ENCODE measurements at regions not wholly inside any gene's neighbourhood (a gene's known extent, or its start where the extent isn't known, plus 50 kb on each side); places are given as distances from the start of the nearest gene placed in this dataset.

GRCh38 chr2:151157000-151157735, 104.5 kb downstream of the RBM43 start:
- Histone ChIP-seq H3K36me3 (no peaks in the 10 kb centered on the region), H3K27ac (no peak overlapping the region), H3K4me1 (no peaks in the 10 kb centered on the region), H3K27me3 (no peaks in the 10 kb centered on the region), H3K4me3 (no peak overlapping the region), H3K9me3 (no peaks in the 10 kb centered on the region)
- DNase-seq: no peak
- no peak for TF ChIP-seq POLR2A (IDR thresholded peaks at IDR 0.05)
- TF ChIP-seq CTCF (IDR thresholded peaks at IDR 0.05): no peak
- intact Hi-C loops (cut with DNase I; ENCODE audit: low total_unique reads): no loop called here

- Histone ChIP-seq H3K36me3 (no peaks in the 10 kb centered on the region), H3K4me3 (no peak overlapping the region), H3K27me3 (no peaks in the 10 kb centered on the region), H3K9me3 (no peaks in the 10 kb centered on the region), H3K27ac (no peak overlapping the region), H3K4me1 (no peaks in the 10 kb centered on the region)
- intact Hi-C loops (cut with DNase I; ENCODE audit: low total_unique reads): no loop called here
- DNase-seq: no peak
- no peak for TF ChIP-seq POLR2A (IDR thresholded peaks at IDR 0.05)
- TF ChIP-seq CTCF (IDR thresholded peaks at IDR 0.05): no peak
Measured at GRCh38 chr2:151156431-151156830, 105.2 kb downstream of the RBM43 start.

GRCh38 chr2:151153601-151154000, 108.1 kb downstream of the RBM43 start:
- Histone ChIP-seq H3K9me3 (no peaks in the 10 kb centered on the region), H3K4me1 (no peaks in the 10 kb centered on the region), H3K36me3 (no peaks in the 10 kb centered on the region), H3K27me3 (no peaks in the 10 kb centered on the region), H3K27ac (no peak overlapping the region), H3K4me3 (no peak overlapping the region)
- no peak for DNase-seq
- intact Hi-C loops (cut with DNase I; ENCODE audit: low total_unique reads): no loop called here
- TF ChIP-seq CTCF (IDR thresholded peaks at IDR 0.05) (no peak), POLR2A (IDR thresholded peaks at IDR 0.05) (no peak)

DNA sequence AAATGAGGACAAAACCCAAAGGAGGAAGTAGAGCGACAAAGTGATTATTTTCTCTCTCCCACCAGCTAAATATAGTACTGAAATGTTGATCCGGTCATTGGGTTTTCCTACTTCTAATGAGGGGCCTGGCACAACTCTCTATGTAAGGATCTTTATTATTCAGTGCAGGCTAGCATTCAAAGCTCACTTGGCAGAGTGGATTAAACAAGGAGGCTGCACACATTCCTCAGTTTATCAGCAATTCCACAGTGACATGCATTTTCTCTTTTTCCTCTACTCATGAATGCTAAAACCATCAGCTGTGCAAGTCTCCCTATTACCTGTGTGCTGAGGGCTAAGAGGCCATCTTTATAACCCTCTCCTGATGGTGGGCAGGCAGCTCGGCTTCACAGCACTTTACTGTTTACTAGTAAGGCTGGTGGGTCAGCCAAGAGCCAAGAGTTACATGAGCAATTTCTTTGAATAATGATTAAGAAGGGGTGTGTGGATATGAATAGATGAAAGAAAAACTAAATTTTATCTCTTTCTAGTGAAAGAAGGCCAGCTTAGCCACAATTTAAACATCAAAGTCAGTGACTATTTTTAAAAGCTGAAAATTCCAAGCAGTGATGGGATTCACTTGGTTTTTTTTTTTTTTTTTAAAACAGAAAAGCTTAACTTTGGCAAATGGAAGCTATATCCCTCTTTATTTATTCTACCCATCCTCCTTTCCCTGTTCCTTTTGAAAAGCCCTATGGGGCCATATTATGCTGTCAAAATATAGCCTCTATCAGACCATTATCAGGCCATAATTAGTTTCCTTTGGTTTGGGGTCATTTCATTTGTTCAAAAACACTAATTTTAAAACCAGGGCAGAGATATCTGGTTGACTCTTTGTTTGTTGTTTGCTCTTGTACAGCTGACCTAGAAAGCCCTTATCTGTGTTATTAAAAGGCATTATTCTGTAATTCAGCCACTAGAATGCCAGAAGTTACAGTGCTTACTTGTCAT, 111.0 kb downstream of the RBM43 start:
- no peaks in the 10 kb centered on the region for H3K27me3 ChIP-seq
- no peak overlapping the region for H3K27ac ChIP-seq
- DNase-seq: no peak
- H3K9me3 ChIP-seq: no peaks in the 10 kb centered on the region
- H3K4me3 ChIP-seq: no peak overlapping the region
- TF ChIP-seq POLR2A (IDR thresholded peaks at IDR 0.05) (no peak), CTCF (IDR thresholded peaks at IDR 0.05) (no peak)
- no peaks in the 10 kb centered on the region for H3K4me1 ChIP-seq
- no peaks in the 10 kb centered on the region for H3K36me3 ChIP-seq
- intact Hi-C loops (cut with DNase I; ENCODE audit: low total_unique reads): no loop called here

DNA sequence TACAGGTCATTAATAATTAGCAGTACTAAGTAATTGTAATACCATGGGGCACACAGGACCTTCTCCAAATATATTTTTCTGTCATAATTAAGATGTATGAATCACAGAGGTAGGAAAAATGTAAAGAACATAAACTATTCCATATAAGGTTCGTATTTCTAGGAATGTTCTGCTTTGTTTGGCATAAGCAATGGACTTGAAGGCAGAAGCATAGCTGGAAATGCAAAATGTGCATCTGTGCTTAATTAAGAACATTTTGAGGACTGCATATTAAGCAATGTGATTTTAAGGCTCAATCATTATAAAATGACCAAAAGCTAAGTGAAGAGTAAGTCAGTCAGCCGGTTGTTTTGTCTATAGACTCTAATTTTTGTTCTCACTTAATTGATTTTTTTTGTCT, 123.2 kb downstream of the RBM43 start:
- intact Hi-C loops (cut with DNase I; ENCODE audit: low total_unique reads): no loop called here
- H3K36me3 ChIP-seq: no peaks in the 10 kb centered on the region
- no peaks in the 10 kb centered on the region for H3K4me1 ChIP-seq
- TF ChIP-seq CTCF (IDR thresholded peaks at IDR 0.05) (no peak), POLR2A (IDR thresholded peaks at IDR 0.05) (no peak)
- H3K27ac ChIP-seq: no peak overlapping the region
- no peak for DNase-seq
- no peaks in the 10 kb centered on the region for H3K9me3 ChIP-seq
- H3K27me3 ChIP-seq: no peaks in the 10 kb centered on the region
- no peak overlapping the region for H3K4me3 ChIP-seq
